ENCODE measurements at regions not wholly inside any gene's neighbourhood (a gene's known extent, or its start where the extent isn't known, plus 50 kb on each side); places are given as distances from the start of the nearest gene placed in this dataset.
"Not testable (repeated sequence)": the region's sequence is repeated elsewhere in the genome, so short reads cannot be mapped to it uniquely, and the experiment has no call there.

GRCh38 chr16:21370791-21371190 lies 92.7 kb upstream of the CRYM start:
- H3K27ac ChIP-seq, H3K9me3 ChIP-seq, H3K27me3 ChIP-seq, H3K36me3 ChIP-seq, H3K4me3 ChIP-seq, H3K4me1 ChIP-seq: not testable (repeated sequence)
- DNase-seq = peak in 1 of 3 donors; percentile 18

GRCh38 chr16:21368973-21369942 lies 91.2 kb upstream of the CRYM start:
- H3K36me3 ChIP-seq, H3K27me3 ChIP-seq, H3K4me3 ChIP-seq, H3K27ac ChIP-seq, H3K4me1 ChIP-seq, H3K9me3 ChIP-seq, DNase-seq: not testable (repeated sequence)

- peak overlapping the region in 1 of 4 donors; percentile 52 for H3K27ac ChIP-seq
- H3K9me3 ChIP-seq, H3K36me3 ChIP-seq, H3K27me3 ChIP-seq, H3K4me3 ChIP-seq, H3K4me1 ChIP-seq: not testable (repeated sequence)
- DNase-seq = peak in 2 of 3 donors; percentile 26 to 45
Observed at GRCh38 chr16:21367733-21368421, 89.8 kb upstream of the CRYM start.

GRCh38 chr16:21366998-21367397 lies 88.9 kb upstream of the CRYM start:
- not testable (repeated sequence) for H3K27ac ChIP-seq, H3K4me1 ChIP-seq, H3K4me3 ChIP-seq, H3K36me3 ChIP-seq, H3K9me3 ChIP-seq, DNase-seq, H3K27me3 ChIP-seq

- not testable (repeated sequence) for H3K27me3 ChIP-seq, DNase-seq, H3K27ac ChIP-seq, H3K9me3 ChIP-seq, H3K36me3 ChIP-seq, H3K4me1 ChIP-seq, H3K4me3 ChIP-seq
Observed at GRCh38 chr16:21365541-21365940, 87.5 kb upstream of the CRYM start.

- not testable (repeated sequence) for H3K36me3 ChIP-seq, H3K27ac ChIP-seq, H3K9me3 ChIP-seq, H3K27me3 ChIP-seq, H3K4me1 ChIP-seq, H3K4me3 ChIP-seq
- peak in 2 of 3 donors; percentile 61 for DNase-seq
Observed at GRCh38 chr16:21363550-21364223, 85.6 kb upstream of the CRYM start.

- H3K27me3 ChIP-seq, H3K36me3 ChIP-seq, H3K27ac ChIP-seq, H3K4me1 ChIP-seq, DNase-seq, H3K4me3 ChIP-seq, H3K9me3 ChIP-seq: not testable (repeated sequence)
Observed at GRCh38 chr16:21361612-21362227, 83.6 kb upstream of the CRYM start.

- H3K4me1 ChIP-seq, H3K4me3 ChIP-seq, H3K27me3 ChIP-seq, H3K36me3 ChIP-seq, DNase-seq, H3K9me3 ChIP-seq: not testable (repeated sequence)
- H3K27ac ChIP-seq = peak overlapping the region in 2 of 4 donors; percentile 40 to 58
Observed at GRCh38 chr16:21361045-21361444, 83.0 kb upstream of the CRYM start.

GRCh38 chr16:21359513-21359912 lies 81.4 kb upstream of the CRYM start:
- H3K27ac ChIP-seq = peak overlapping the region in 2 of 4 donors; percentile 68 to 78

GRCh38 chr16:21358261-21358795 lies 80.2 kb upstream of the CRYM start:
- H3K4me1 ChIP-seq, H3K27me3 ChIP-seq, H3K36me3 ChIP-seq, H3K9me3 ChIP-seq, H3K4me3 ChIP-seq: not testable (repeated sequence)
- DNase-seq = peak in 2 of 3 donors; percentile 83 to 86
- H3K27ac ChIP-seq = peak overlapping the region in 1 of 4 donors; percentile 65

More at GRCh38 chr16:21359513-21359912, 81.4 kb upstream of the CRYM start:
- not testable (repeated sequence) for H3K9me3 ChIP-seq, H3K27me3 ChIP-seq, H3K36me3 ChIP-seq, H3K4me3 ChIP-seq, H3K4me1 ChIP-seq, DNase-seq

- DNase-seq = peak in 2 of 3 donors; percentile 58 to 64
- not testable (repeated sequence) for H3K9me3 ChIP-seq, H3K4me1 ChIP-seq, H3K4me3 ChIP-seq, H3K27me3 ChIP-seq, H3K36me3 ChIP-seq
- peak overlapping the region in 1 of 4 donors; percentile 18 for H3K27ac ChIP-seq
Observed at GRCh38 chr16:21356308-21356707, 78.2 kb upstream of the CRYM start.

- not testable (repeated sequence) for H3K27me3 ChIP-seq, DNase-seq, H3K36me3 ChIP-seq, H3K4me3 ChIP-seq, H3K9me3 ChIP-seq, H3K4me1 ChIP-seq, H3K27ac ChIP-seq
Observed at GRCh38 chr16:21351433-21351832, 73.3 kb upstream of the CRYM start.

- DNase-seq, H3K27ac ChIP-seq, H3K4me1 ChIP-seq, H3K27me3 ChIP-seq, H3K9me3 ChIP-seq, H3K36me3 ChIP-seq, H3K4me3 ChIP-seq: not testable (repeated sequence)
Observed at GRCh38 chr16:21350851-21351250, 72.8 kb upstream of the CRYM start.

- not testable (repeated sequence) for H3K27ac ChIP-seq
Observed at GRCh38 chr16:21349336-21349735, 71.2 kb upstream of the CRYM start.

More at GRCh38 chr16:21349336-21349735, 71.2 kb upstream of the CRYM start:
- not testable (repeated sequence) for H3K4me1 ChIP-seq, H3K36me3 ChIP-seq, H3K27me3 ChIP-seq, DNase-seq, H3K9me3 ChIP-seq, H3K4me3 ChIP-seq
